ENCODE measurements at regions not wholly inside any gene's neighbourhood (a gene's known extent, or its start where the extent isn't known, plus 50 kb on each side); places are given as distances from the start of the nearest gene placed in this dataset.

DNA sequence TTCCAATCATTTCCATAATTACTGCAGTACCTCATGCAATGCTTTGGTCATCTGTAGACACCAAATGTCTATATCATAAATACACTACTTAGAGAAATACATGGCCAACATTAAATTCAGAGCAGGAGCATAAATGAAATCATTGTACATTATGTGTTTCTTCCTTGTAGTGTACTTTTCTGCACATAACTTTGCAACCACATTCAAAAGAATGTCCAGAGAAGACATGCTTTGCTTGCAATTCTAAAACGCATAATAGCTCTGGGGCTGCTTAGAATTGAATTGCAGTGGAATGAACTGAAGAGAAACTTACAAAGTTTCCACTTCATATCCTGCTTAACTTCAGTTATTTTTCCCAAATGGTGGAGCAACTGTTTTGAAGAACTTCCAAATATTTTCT lies 664.4 kb downstream of the DSC3 start:
- TF ChIP-seq, protein P1, sequence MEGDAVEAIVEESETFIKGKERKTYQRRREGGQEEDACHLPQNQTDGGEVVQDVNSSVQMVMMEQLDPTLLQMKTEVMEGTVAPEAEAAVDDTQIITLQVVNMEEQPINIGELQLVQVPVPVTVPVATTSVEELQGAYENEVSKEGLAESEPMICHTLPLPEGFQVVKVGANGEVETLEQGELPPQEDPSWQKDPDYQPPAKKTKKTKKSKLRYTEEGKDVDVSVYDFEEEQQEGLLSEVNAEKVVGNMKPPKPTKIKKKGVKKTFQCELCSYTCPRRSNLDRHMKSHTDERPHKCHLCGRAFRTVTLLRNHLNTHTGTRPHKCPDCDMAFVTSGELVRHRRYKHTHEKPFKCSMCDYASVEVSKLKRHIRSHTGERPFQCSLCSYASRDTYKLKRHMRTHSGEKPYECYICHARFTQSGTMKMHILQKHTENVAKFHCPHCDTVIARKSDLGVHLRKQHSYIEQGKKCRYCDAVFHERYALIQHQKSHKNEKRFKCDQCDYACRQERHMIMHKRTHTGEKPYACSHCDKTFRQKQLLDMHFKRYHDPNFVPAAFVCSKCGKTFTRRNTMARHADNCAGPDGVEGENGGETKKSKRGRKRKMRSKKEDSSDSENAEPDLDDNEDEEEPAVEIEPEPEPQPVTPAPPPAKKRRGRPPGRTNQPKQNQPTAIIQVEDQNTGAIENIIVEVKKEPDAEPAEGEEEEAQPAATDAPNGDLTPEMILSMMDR (IDR thresholded peaks at IDR 0.05): no peak
- TF ChIP-seq POLR2A (IDR thresholded peaks at IDR 0.05): no peak
